OCI-LY1 (cell line): ENCODE measurements at regions not wholly inside any gene's neighbourhood (a gene's known extent, or its start where the extent isn't known, plus 50 kb on each side); places are given as distances from the start of the nearest gene placed in this dataset.

ENCODE experiments used
- H2AFZ ChIP-seq: fragments of 200-600 bp; sonication (generic), shearing (Covaris generic); 2 replicates; pipeline ENCODE4 v1.6.0; 2014; ENCODE audit warnings: antibody characterized with exemption, mild to moderate bottlenecking, low read length
- H3F3A ChIP-seq: fragments of 200-600 bp; sonication (generic), shearing (Covaris generic); 2 replicates; pipeline ENCODE4 v1.6.0; 2014; ENCODE audit warnings: mild to moderate bottlenecking, antibody characterized with exemption, low read length, moderate library complexity; ENCODE audit not compliant: insufficient read depth
- H3K27ac ChIP-seq: fragments of 200-600 bp; sonication (generic); 2 replicates; pipeline ENCODE4 v1.5.1; 2014; ENCODE audit warnings: low read length, mixed run types, mild to moderate bottlenecking, low read depth; ENCODE audit not compliant: poor library complexity, severe bottlenecking
- H3K27me3 ChIP-seq: fragments of 200-600 bp; sonication (generic); 2 replicates; pipeline ENCODE4 v1.6.0; 2014; ENCODE audit warnings: antibody characterized with exemption, mild to moderate bottlenecking, low read length, moderate library complexity; ENCODE audit not compliant: insufficient read depth
- H3K36me3 ChIP-seq: fragments of 200-600 bp; sonication (generic); 2 replicates; pipeline ENCODE4 v1.6.1; 2014; ENCODE audit warnings: mild to moderate bottlenecking, antibody characterized with exemption, low read length, moderate library complexity, mixed read lengths; ENCODE audit not compliant: insufficient read depth
- H3K4me1 ChIP-seq: fragments of 200-600 bp; sonication (generic); 2 replicates; pipeline ENCODE4 v1.5.1; 2014; ENCODE audit warnings: mild to moderate bottlenecking, low read length, moderate library complexity; ENCODE audit not compliant: insufficient read depth, severe bottlenecking
- H3K4me2 ChIP-seq: fragments of 200-600 bp; sonication (generic), shearing (Covaris generic); 2 replicates; pipeline ENCODE4 v1.6.1; 2014; ENCODE audit warnings: low read length
- H3K4me3 ChIP-seq: fragments of 200-600 bp; sonication (generic); 2 replicates; pipeline ENCODE4 v1.5.1; 2014; ENCODE audit warnings: low read length, low read depth, mild to moderate bottlenecking, mixed read lengths; ENCODE audit not compliant: poor library complexity, severe bottlenecking
- H3K79me2 ChIP-seq: fragments of 200-600 bp; shearing (Covaris generic); 2 replicates; pipeline ENCODE4 v1.6.1; 2016; ENCODE audit warnings: mixed run types, low read length, mixed read lengths; ENCODE audit not compliant: insufficient read depth
- H3K9ac ChIP-seq: fragments of 200-600 bp; sonication (generic), shearing (Covaris generic); 2 replicates; pipeline ENCODE4 v1.6.1; 2014; ENCODE audit warnings: mild to moderate bottlenecking, low read length, mixed read lengths
- H3K9me2 ChIP-seq: fragments of 200-600 bp; sonication (generic), shearing (Covaris generic); 2 replicates; pipeline ENCODE4 v1.6.1; 2014; ENCODE audit warnings: low read depth, mild to moderate bottlenecking, low read length, mixed read lengths
- H3K9me3 ChIP-seq: fragments of 200-600 bp; shearing (Covaris generic); 2 replicates; pipeline ENCODE4 v1.6.1; 2014; ENCODE audit warnings: low read length, mixed read lengths
- H4K20me1 ChIP-seq: fragments of 200-600 bp; sonication (generic), shearing (Covaris generic); 2 replicates; pipeline ENCODE4 v1.6.0; 2016; ENCODE audit warnings: mild to moderate bottlenecking, low read length; ENCODE audit not compliant: insufficient read depth
- CTCF ChIP-seq: fragments of 200-600 bp; sonication (generic), shearing (Covaris generic); IDR thresholded peaks from 2 replicates; pipeline ENCODE4 v1.5.1; 2017; ENCODE audit warnings: mild to moderate bottlenecking, antibody characterized with exemption, low read length, moderate library complexity, mixed read lengths
- EZH2 ChIP-seq: fragments of 200-600 bp; sonication (generic), shearing (Covaris generic); IDR thresholded peaks from 2 replicates; pipeline ENCODE4 v1.8.0; 2017; ENCODE audit warnings: borderline replicate concordance, mixed run types, mild to moderate bottlenecking, antibody characterized with exemption, low read length, moderate library complexity, mixed read lengths

DNA sequence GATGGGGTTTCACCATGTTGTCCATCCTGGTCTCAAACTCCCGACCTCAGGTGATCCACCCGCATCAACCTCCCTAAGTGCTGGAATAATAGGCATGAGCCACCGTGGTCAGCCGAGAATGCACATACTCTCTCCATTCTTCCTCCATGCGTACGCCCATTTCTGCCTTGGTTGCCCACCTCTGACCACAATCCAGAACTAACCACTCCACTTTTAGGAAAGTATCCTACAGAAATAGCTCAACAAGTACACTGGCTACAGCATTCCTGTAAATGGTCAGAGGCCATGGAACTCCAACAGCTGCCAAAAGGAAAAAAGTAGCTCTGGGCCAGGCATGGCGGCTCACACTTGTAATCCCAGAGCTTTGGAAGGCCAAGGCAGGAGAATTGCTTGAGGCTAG is 60.7 kb downstream of the IRF2BPL start:
- TF ChIP-seq EZH2: no peak
- no peak for TF ChIP-seq CTCF
- Histone ChIP-seq H3K27me3 (peaks cover 8% of the 10 kb centered on the region; the same call in 1 of the 2 replicates), H3K4me2 (no peak overlapping the region), H3K27ac (no peak overlapping the region), H3K9me2 (no peaks in the 10 kb centered on the region), H3K4me3 (no peak overlapping the region), H3K9ac (no peak overlapping the region), H2AFZ (no peak overlapping the region), H3F3A (no peaks in the 10 kb centered on the region), H4K20me1 (no peaks in the 10 kb centered on the region), H3K36me3 (no peaks in the 10 kb centered on the region), H3K79me2 (no peaks in the 10 kb centered on the region), H3K4me1 (no peaks in the 10 kb centered on the region), H3K9me3 (no peaks in the 10 kb centered on the region)

DNA sequence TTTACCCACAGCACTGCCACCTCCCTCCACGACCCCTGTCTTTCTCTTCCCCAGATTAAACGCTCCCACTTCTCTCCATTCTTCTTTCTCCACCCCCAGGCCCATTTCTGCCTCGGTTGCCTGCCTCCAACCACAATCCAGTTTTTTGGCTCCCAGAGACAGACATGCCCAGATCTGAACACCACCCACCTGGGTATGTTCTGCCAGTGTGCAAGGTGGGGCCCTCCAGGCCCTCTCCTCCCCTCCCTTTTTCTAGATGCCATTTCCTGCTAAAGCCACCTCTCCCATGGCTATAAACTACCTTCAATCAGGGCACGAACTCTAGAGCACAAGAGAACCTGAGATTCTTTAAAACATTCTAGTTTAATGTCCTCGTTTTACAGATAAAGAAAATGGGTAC is 63.3 kb downstream of the IRF2BPL start:
- no peaks in the 10 kb centered on the region for H3K9me2 ChIP-seq
- H4K20me1 ChIP-seq: no peaks in the 10 kb centered on the region
- no peak overlapping the region for H3K4me2 ChIP-seq
- no peak overlapping the region for H3K9ac ChIP-seq
- no peak overlapping the region for H3K27ac ChIP-seq
- H2AFZ ChIP-seq: no peak overlapping the region
- H3K4me1 ChIP-seq: peaks cover 15% of the 10 kb centered on the region
- H3K4me3 ChIP-seq: no peak overlapping the region
- H3K36me3 ChIP-seq: no peaks in the 10 kb centered on the region
- H3K9me3 ChIP-seq: no peaks in the 10 kb centered on the region
- TF ChIP-seq EZH2 (no peak), CTCF (no peak)
- no peaks in the 10 kb centered on the region for H3K79me2 ChIP-seq
- H3K27me3 ChIP-seq: peaks cover 4% of the 10 kb centered on the region; the same call in 1 of the 2 replicates
- H3F3A ChIP-seq: no peaks in the 10 kb centered on the region

- H3K36me3 ChIP-seq: no peaks in the 10 kb centered on the region
- peaks cover 15% of the 10 kb centered on the region for H3K4me1 ChIP-seq
- no peaks in the 10 kb centered on the region for H3K9me3 ChIP-seq
- no peaks in the 10 kb centered on the region for H4K20me1 ChIP-seq
- H3K4me2 ChIP-seq: no peak overlapping the region
- no peak overlapping the region for H3K9ac ChIP-seq
- no peak overlapping the region for H3K4me3 ChIP-seq
- H3K9me2 ChIP-seq: no peaks in the 10 kb centered on the region
- no peak for TF ChIP-seq CTCF
- TF ChIP-seq EZH2: no peak
- H3K79me2 ChIP-seq: no peaks in the 10 kb centered on the region
- no peaks in the 10 kb centered on the region for H3F3A ChIP-seq
- peaks cover 4% of the 10 kb centered on the region; the same call in 1 of the 2 replicates for H3K27me3 ChIP-seq
- H3K27ac ChIP-seq: no peak overlapping the region
- no peak overlapping the region for H2AFZ ChIP-seq
These were observed 63.8 kb downstream of the IRF2BPL start for GRCh38 chr14:76964695-76965094.
